Activated CD8-positive, alpha-beta memory T cell treated with anti-CD3 and anti-CD28 coated beads, Interleukin-2, amount 10 ng/mL, durations not matched to agents 7 days and 5 days (primary cell): ENCODE measurements at regions not wholly inside any gene's neighbourhood (a gene's known extent, or its start where the extent isn't known, plus 50 kb on each side); places are given as distances from the start of the nearest gene placed in this dataset.
"Not testable (repeated sequence)": the region's sequence is repeated elsewhere in the genome, so short reads cannot be mapped to it uniquely, and the experiment has no call there.

Experiments
- ATAC-seq: fragments of 150-1000 bp; cut with Tn5 transposase; one replicate; pipeline ENCODE4 v1.10.0; 2021; ENCODE audit warnings: moderate library complexity
- CTCF ChIA-PET: fragments of 350-600 bp; sonication (Branson Sonifier 250); formaldehyde crosslinking; loops from one replicate; lab custom pipeline; 2021; ENCODE audit warnings: antibody characterized with exemption; lab: Charles Lee
- DNase-seq: peaks from one replicate; pipeline ENCODE4 v3.0.0-alpha.2; 2020
- H3K27ac Mint-ChIP-seq: one replicate; pipeline ENCODE4 v1.8.0; 2021; ENCODE audit warnings: mild to moderate bottlenecking, mixed read lengths
- H3K27me3 Mint-ChIP-seq: one replicate; pipeline ENCODE4 v1.8.0; 2021; ENCODE audit warnings: mixed read lengths
- H3K36me3 Mint-ChIP-seq: one replicate; pipeline ENCODE4 v1.8.0; 2021; ENCODE audit warnings: mild to moderate bottlenecking, mixed read lengths
- H3K4me1 Mint-ChIP-seq: one replicate; pipeline ENCODE4 v1.8.0; 2021; ENCODE audit warnings: mixed read lengths
- H3K4me3 Mint-ChIP-seq: one replicate; pipeline ENCODE4 v1.8.0; 2021; ENCODE audit warnings: mild to moderate bottlenecking, moderate library complexity, mixed read lengths
- H3K9me3 Mint-ChIP-seq: one replicate; pipeline ENCODE4 v1.8.0; 2022; ENCODE audit warnings: low read depth, mixed read lengths

DNA sequence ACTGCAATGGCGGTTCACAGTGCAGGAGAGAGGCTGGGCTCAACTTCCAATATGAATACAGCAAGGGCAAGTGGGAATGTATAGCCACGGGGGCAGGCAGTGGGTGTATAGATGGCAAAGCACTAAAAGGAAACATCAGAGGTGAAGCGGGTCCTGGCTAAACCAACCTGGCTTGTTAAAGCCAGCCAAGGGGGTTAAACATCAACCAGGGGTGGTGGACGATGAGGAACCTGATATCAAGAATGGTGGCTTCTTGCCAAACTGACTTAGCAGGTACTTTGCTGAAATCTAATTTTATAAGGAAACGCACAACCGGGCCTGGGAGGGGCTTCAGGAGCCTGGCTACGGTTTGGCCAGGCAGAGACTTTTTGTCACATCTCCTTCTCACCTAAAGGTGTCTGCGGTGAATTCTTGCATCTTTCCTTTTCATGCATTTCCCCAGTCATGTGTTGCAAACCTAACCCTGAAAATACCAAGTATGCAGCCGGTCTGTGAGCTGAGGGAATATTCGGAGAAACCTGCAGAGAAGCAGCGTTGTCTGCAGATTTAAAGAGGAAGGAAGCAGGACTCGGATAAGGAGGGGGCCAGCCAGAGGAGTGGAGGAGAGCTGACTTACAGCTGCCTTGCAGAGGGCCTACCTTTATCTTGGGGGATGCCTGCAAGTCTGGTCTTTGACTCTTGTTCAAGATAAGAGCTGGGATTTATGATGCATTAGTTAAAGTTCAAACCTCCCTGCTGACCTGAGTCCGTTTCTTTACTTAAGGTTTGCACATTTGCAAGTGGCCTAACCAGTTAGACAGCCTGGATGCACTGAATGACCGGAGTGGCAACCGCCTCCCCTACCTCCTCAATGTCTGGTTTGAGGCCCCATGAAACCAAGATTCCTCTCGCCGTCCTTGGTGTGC lies 309.1 kb upstream of the USP9Y start:
- H3K27me3 Mint-ChIP-seq, ATAC-seq, H3K4me3 Mint-ChIP-seq, DNase-seq, H3K9me3 Mint-ChIP-seq, H3K36me3 Mint-ChIP-seq, H3K27ac Mint-ChIP-seq, CTCF ChIA-PET, H3K4me1 Mint-ChIP-seq: not testable (repeated sequence)

- H3K4me3 Mint-ChIP-seq, result no peak overlapping the region
- H3K36me3 Mint-ChIP-seq, result no peaks in the 10 kb centered on the region
- H3K4me1 Mint-ChIP-seq, result no peaks in the 10 kb centered on the region
- no peaks in the 10 kb centered on the region for H3K9me3 Mint-ChIP-seq
- no peak overlapping the region for H3K27ac Mint-ChIP-seq
- CTCF ChIA-PET, result interaction anchor here (1.1 kb wide), 1 partner anchor 10 kb away, joined by 3 read pairs; no protein-coding TSS in a partner anchor
- H3K27me3 Mint-ChIP-seq, result no peaks in the 10 kb centered on the region
- DNase-seq (no peak), ATAC-seq (no peak)
These were observed 307.8 kb upstream of the USP9Y start for GRCh38 chrY:12393190-12393589.

DNA sequence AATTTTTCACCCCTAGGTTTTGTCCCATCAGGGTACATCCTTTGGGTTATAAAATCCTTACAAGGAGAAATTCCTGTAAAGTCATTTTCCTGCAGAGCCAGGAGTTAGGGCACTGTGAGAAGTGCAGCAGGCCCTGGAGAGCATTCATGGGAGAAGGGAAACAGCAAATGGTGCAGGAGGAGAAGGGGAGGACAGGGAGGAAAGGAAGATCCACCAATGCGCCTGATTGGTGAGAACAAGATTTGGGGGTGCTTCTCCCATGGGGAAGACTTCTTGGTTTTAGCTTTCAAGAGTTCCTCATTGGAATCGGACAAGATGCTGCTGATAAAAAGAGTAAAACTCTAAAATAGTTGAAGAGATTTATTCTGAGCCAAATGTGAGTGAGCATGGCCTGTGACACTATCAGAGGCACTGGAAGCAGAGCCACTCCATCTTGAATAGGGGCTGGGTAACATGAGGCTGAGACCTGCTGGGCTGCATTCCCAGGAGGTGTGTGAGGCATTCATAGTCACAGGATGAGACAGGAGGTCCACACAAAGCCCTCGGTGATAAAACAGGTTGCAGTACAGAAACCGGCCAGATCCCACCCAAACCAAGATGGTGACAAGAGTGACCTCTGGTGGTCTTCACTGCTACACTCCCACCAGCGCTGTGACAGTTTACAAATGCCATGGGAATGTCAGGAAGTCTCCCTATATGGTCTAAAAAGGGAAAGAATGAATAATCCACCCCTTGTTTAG lies 305.5 kb upstream of the USP9Y start:
- not testable (repeated sequence) for H3K9me3 Mint-ChIP-seq, H3K36me3 Mint-ChIP-seq, H3K27ac Mint-ChIP-seq, H3K4me1 Mint-ChIP-seq, ATAC-seq, DNase-seq, H3K4me3 Mint-ChIP-seq, H3K27me3 Mint-ChIP-seq
- CTCF ChIA-PET, result interaction anchor here (0.6 kb wide), 1 partner anchor 27 kb away, joined by 3 read pairs; no protein-coding TSS in a partner anchor

DNA sequence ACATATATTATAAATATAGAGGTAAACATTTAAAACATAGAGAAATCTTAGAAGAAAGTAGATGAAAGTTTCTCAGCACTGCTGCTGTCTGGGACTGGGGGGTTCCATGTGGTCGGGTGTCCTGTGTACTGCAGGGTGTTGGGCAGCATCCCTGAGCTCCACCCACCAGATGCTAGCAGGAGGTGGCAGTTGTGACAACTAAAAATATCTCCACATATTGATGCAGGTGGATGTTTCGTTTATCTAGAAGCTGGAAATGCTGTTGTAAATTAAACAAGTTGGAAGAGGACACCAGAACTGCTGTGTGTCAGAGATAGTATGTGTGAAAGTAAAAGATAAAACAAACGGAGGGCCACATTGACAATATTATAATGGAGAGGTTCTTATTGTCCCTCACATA lies 297.1 kb upstream of the USP9Y start:
- Mint-ChIP-seq H3K27ac (no peak overlapping the region), H3K4me1 (no peaks in the 10 kb centered on the region), H3K36me3 (no peaks in the 10 kb centered on the region), H3K9me3 (no peaks in the 10 kb centered on the region), H3K4me3 (no peak overlapping the region), H3K27me3 (no peaks in the 10 kb centered on the region)
- DNase-seq (no peak), ATAC-seq (no peak)
- CTCF ChIA-PET, result no interaction called here

DNA sequence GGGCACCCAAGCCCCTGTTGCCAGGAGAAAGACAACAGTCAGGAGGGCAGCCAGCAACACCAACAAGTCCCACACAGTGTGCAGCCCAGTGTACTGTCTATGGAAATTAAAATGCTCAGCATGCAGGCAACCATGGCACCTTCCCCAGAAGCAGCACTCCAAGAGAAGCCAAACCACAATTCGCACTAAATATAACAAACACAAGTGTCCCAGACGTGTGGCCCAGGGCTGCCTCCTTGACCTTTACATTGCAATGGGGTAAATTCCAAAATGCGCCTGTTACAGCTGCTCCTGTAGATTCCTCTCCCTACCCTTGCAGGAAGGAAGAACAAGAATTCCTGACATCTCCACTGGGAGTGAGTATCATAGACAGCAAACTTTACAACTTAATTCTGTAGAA lies 292.8 kb upstream of the USP9Y start:
- ATAC-seq (no peak), DNase-seq (no peak)
- Mint-ChIP-seq H3K36me3 (no peaks in the 10 kb centered on the region), H3K4me1 (peaks cover 3% of the 10 kb centered on the region), H3K27me3 (no peaks in the 10 kb centered on the region), H3K9me3 (no peaks in the 10 kb centered on the region), H3K4me3 (no peak overlapping the region), H3K27ac (no peak overlapping the region)
- CTCF ChIA-PET, result no interaction called here

DNA sequence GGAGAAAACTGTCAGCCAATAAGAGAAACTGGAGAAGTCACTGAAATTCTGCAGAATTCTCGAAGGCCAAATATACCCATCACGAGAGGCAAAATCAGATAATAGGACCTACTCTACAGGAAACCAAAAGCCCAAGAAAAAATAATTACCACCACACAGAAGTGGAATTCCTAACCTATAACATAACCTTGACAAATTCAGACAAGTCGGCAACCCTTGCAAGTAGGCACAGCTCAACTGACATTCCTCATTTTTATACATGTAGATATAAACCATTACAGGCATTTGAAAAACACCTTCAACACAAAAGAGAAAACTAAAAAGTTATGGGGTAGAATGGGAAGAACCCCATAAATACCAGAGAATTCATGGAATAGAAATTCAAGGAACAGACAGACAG lies 290.3 kb upstream of the USP9Y start:
- Mint-ChIP-seq H3K27ac (no peak overlapping the region), H3K9me3 (no peaks in the 10 kb centered on the region), H3K27me3 (no peaks in the 10 kb centered on the region), H3K36me3 (no peaks in the 10 kb centered on the region), H3K4me3 (no peak overlapping the region), H3K4me1 (peaks cover 7% of the 10 kb centered on the region)
- no peak for ATAC-seq
- CTCF ChIA-PET, result no interaction called here
- no peak for DNase-seq

DNA sequence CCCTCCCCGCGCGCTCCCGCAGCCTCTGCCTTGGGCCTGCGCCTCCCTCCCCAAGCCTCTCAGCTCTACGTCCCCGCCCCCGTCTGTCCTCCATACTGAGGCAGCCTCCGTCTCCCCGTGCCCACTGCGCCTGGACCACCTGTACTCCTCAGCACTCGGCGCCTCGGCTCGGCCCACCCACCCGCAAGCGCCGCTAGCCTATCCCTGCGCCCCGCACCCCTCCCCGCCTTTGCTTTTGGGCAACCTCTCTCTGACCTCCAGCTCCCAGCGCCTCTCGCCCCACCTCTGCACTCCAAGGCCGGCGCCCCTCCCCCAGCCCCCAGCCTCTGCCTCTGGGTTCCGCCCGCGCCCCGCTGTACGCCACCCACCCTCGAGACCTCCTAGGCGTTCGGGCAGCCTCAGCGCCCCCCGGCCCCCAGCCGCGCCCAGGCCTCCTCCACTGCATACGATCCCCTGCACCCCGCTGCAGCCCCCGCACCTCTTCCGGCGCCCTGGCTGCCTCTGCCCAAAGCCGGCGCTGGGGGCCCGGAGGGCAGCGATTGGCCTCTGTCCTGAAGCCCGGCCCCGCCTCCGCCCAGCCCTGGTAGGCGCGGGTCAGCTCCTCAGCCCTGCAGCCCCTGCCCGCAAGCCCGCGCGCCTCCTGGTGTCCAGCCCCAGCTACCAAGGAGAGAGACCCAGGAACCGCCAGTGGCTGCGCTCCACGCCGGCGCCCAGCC lies 279.8 kb upstream of the USP9Y start:
- Mint-ChIP-seq H3K27me3 (no peaks in the 10 kb centered on the region), H3K27ac (no peak overlapping the region), H3K4me3 (no peak overlapping the region)

GRCh38 chrY:12421788-12422124 lies 279.3 kb upstream of the USP9Y start:
- DNase-seq (no peak), ATAC-seq (no peak)
- CTCF ChIA-PET, result no interaction called here
- Mint-ChIP-seq H3K4me3 (no peak overlapping the region), H3K27me3 (no peaks in the 10 kb centered on the region), H3K27ac (no peak overlapping the region), H3K36me3 (no peaks in the 10 kb centered on the region), H3K9me3 (no peaks in the 10 kb centered on the region), H3K4me1 (peaks cover 2% of the 10 kb centered on the region)

More for the DNA sequence above, 279.8 kb upstream of the USP9Y start:
- CTCF ChIA-PET, result no interaction called here
- no peaks in the 10 kb centered on the region for H3K36me3 Mint-ChIP-seq
- ATAC-seq (no peak), DNase-seq (no peak)
- no peaks in the 10 kb centered on the region for H3K9me3 Mint-ChIP-seq
- peaks cover 4% of the 10 kb centered on the region for H3K4me1 Mint-ChIP-seq

DNA sequence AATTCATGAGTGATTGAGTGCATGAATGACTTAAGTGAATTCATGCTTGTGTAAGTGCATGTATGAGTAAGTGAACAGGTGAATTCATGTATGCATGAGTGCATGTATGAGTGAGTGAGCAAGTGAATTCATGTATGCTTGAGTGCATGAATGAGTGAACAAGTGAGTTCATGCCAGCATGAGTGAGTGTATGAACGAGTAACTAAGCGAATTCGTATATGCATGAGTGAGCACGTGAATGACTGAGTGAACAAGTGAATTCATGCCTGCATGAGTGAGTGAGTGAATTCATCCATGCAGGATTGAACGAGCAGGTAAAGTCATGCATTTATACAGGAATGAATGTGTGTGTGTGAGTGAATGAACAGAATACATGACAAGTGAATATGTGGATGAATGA lies 278.5 kb upstream of the USP9Y start:
- DNase-seq (no peak), ATAC-seq (no peak)
- Mint-ChIP-seq H3K4me1 (no peaks in the 10 kb centered on the region), H3K36me3 (no peaks in the 10 kb centered on the region), H3K4me3 (no peak overlapping the region), H3K9me3 (no peaks in the 10 kb centered on the region), H3K27ac (no peak overlapping the region), H3K27me3 (no peaks in the 10 kb centered on the region)
- CTCF ChIA-PET, result no interaction called here

GRCh38 chrY:12423416-12424252 lies 277.4 kb upstream of the USP9Y start:
- Mint-ChIP-seq H3K4me3 (no peak overlapping the region), H3K36me3 (no peaks in the 10 kb centered on the region), H3K4me1 (no peaks in the 10 kb centered on the region), H3K9me3 (no peaks in the 10 kb centered on the region), H3K27me3 (no peaks in the 10 kb centered on the region), H3K27ac (no peak overlapping the region)
- ATAC-seq, result no peak
- no peak for DNase-seq
- CTCF ChIA-PET, result no interaction called here

GRCh38 chrY:12425506-12425905 lies 275.5 kb upstream of the USP9Y start:
- CTCF ChIA-PET, result no interaction called here
- DNase-seq (no peak), ATAC-seq (no peak)
- Mint-ChIP-seq H3K27me3 (no peaks in the 10 kb centered on the region), H3K27ac (no peak overlapping the region), H3K36me3 (no peaks in the 10 kb centered on the region), H3K4me3 (no peak overlapping the region), H3K9me3 (no peaks in the 10 kb centered on the region), H3K4me1 (no peaks in the 10 kb centered on the region)

DNA sequence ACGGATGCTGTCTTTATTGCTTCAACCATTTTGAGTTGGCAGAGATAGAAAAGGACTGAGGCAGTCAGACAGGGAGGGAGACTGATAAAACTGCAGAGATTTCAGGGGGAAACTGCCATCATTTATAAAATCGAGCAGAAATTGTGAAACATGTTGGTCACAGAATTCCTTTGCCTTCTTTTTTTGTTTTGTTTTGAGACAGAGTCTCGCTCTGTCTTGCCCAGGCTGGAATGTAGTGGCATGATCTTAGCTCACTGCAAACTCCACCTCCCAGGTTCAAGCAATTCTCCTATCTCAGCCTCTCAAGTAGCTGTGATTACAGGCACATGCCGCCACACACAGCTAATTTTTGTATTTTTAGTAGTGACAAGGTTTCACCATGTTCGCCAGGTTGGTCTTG lies 273.7 kb upstream of the USP9Y start:
- Mint-ChIP-seq H3K36me3 (no peaks in the 10 kb centered on the region), H3K9me3 (no peaks in the 10 kb centered on the region), H3K27me3 (no peaks in the 10 kb centered on the region), H3K27ac (no peak overlapping the region), H3K4me3 (no peak overlapping the region), H3K4me1 (no peaks in the 10 kb centered on the region)
- CTCF ChIA-PET, result no interaction called here
- no peak for DNase-seq
- ATAC-seq, result no peak

DNA sequence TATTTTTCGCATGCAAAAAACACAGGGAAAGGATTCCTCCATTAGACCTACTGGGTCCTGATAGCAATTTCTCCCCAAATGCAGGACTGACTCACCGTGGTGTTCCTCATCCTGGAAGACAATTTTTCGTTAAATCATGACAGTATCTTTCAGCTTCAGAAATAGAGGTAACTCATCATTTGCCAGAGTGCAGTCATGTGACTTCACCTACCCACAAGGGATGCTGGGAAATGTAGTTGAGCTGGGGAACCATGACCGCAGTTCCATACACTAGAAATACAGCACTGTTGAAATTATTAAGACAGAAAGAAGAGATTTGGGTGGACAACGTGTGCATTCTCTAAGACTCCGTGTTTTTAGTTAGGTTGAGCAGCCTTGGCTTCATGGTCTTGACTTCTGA lies 269.5 kb upstream of the USP9Y start:
- Mint-ChIP-seq H3K36me3 (no peaks in the 10 kb centered on the region), H3K4me1 (no peaks in the 10 kb centered on the region), H3K27me3 (no peaks in the 10 kb centered on the region), H3K27ac (no peak overlapping the region), H3K9me3 (no peaks in the 10 kb centered on the region), H3K4me3 (no peak overlapping the region)
- DNase-seq (no peak), ATAC-seq (no peak)
- CTCF ChIA-PET, result no interaction called here
